CD4-positive, alpha-beta memory T cell (primary cell): ENCODE measurements at regions not wholly inside any gene's neighbourhood (a gene's known extent, or its start where the extent isn't known, plus 50 kb on each side); places are given as distances from the start of the nearest gene placed in this dataset.

Experiments
- CTCF ChIA-PET: fragments of 350-600 bp; sonication (Branson Sonifier 250); formaldehyde crosslinking; loops from one replicate; lab custom pipeline; 2021; ENCODE audit warnings: inconsistent platforms; ENCODE audit not compliant: partially characterized antibody; lab: Charles Lee
- POLR2A ChIA-PET: fragments of 350-600 bp; sonication (Branson Sonifier 250); formaldehyde crosslinking; loops from one replicate; lab custom pipeline; 2021; ENCODE audit not compliant: partially characterized antibody; lab: Charles Lee
- DNase-seq, 5 donors: peaks; one replicate each; pipeline versions ENCODE4 v3.0.0 to v3.0.0-alpha.2; 2020 to 2022; ENCODE audit warnings: mixed read lengths in 1 of 5
- H3K27ac ChIP-seq: one replicate; pipeline ENCODE4 v1.7.0; 2013; ENCODE audit warnings: low read depth, low read length
- H3K27me3 ChIP-seq: 2 replicates; pipeline ENCODE4 v1.7.0; 2013; ENCODE audit warnings: mild to moderate bottlenecking, low read length, moderate library complexity; ENCODE audit not compliant: insufficient read depth
- H3K36me3 ChIP-seq: 2 replicates; pipeline ENCODE4 v1.7.0; 2013; ENCODE audit warnings: mild to moderate bottlenecking, low read length, moderate library complexity; ENCODE audit not compliant: insufficient read depth
- H3K4me1 ChIP-seq: 2 replicates; pipeline ENCODE4 v1.7.0; 2013; ENCODE audit warnings: mild to moderate bottlenecking, low read length, moderate library complexity; ENCODE audit not compliant: insufficient read depth
- H3K4me3 ChIP-seq, 2 donors: one replicate each; pipeline ENCODE4 v1.7.0; 2013; ENCODE audit warnings: low read length in 2 of 2, mild to moderate bottlenecking in 1 of 2
- H3K9me3 ChIP-seq, 2 donors: one replicate each; pipeline ENCODE4 v1.7.0; 2013; ENCODE audit warnings: low read length in 2 of 2, control low read depth in 1 of 2; ENCODE audit not compliant: control insufficient read depth in 1 of 2
- H3K27ac Mint-ChIP-seq, 7 donors: one replicate each; pipeline ENCODE4 v1.8.0; 2020 to 2021; ENCODE audit warnings: mixed read lengths in 7 of 7, mild to moderate bottlenecking in 6 of 7, inconsistent platforms in 3 of 7, moderate library complexity in 3 of 7
- H3K27me3 Mint-ChIP-seq, 2 donors: one replicate each; pipeline ENCODE4 v1.8.0; 2020 to 2021; ENCODE audit warnings: mixed read lengths in 2 of 2
- H3K36me3 Mint-ChIP-seq, 2 donors: one replicate each; pipeline ENCODE4 v1.8.0; 2020 to 2021; ENCODE audit warnings: mixed read lengths in 2 of 2, inconsistent platforms in 1 of 2, mild to moderate bottlenecking in 1 of 2
- H3K4me1 Mint-ChIP-seq, 4 donors: one replicate each; pipeline ENCODE4 v1.8.0; 2020 to 2021; ENCODE audit warnings: mixed read lengths in 4 of 4, mild to moderate bottlenecking in 1 of 4
- H3K4me3 Mint-ChIP-seq, 8 donors: one replicate each; pipeline ENCODE4 v1.8.0; 2020 to 2021; ENCODE audit warnings: mixed read lengths in 8 of 8, mild to moderate bottlenecking in 7 of 8, moderate library complexity in 6 of 8, inconsistent platforms in 3 of 8
- H3K9me3 Mint-ChIP-seq, 8 donors: one replicate each; pipeline ENCODE4 v1.8.0; 2020 to 2021; ENCODE audit warnings: mixed read lengths in 8 of 8, mild to moderate bottlenecking in 5 of 8, inconsistent platforms in 3 of 8, moderate library complexity in 1 of 8
- intact Hi-C: fragments of 100-400 bp; cut with micrococcal nuclease; formaldehyde crosslinking; loops from one replicate; pipeline ENCODE4 v1.15.1; 2023

GRCh38 chr5:126363658-126364057, 59.6 kb upstream of the GRAMD2B start:
- Mint-ChIP-seq H3K27ac (peak overlapping the region in 1 of 7 donors; percentile 7), H3K4me3 (no peak overlapping the region), H3K9me3 (no peaks in the 10 kb centered on the region), H3K4me1 (no peaks in the 10 kb centered on the region), H3K27me3 (no peaks in the 10 kb centered on the region), H3K36me3 (no peaks in the 10 kb centered on the region)
- no peak overlapping the region for H3K4me3 ChIP-seq
- H3K9me3 ChIP-seq, result no peaks in the 10 kb centered on the region
- no peak for DNase-seq
- no peaks in the 10 kb centered on the region for H3K4me1 ChIP-seq
- POLR2A ChIA-PET, result no interaction called here
- intact Hi-C loops, result no loop called here
- H3K36me3 ChIP-seq, result no peaks in the 10 kb centered on the region
- H3K27ac ChIP-seq, result no peak overlapping the region
- no peaks in the 10 kb centered on the region for H3K27me3 ChIP-seq
- CTCF ChIA-PET, result interaction anchor here (1.0 to 1.2 kb wide), 2 partner anchors 10 to 138 kb away, joined by 3 read pairs; no protein-coding TSS in a partner anchor

GRCh38 chr5:126364206-126364902, 58.9 kb upstream of the GRAMD2B start:
- DNase-seq, result no peak
- no peaks in the 10 kb centered on the region for H3K27me3 Mint-ChIP-seq
- CTCF ChIA-PET, result interaction anchor here (1.0 to 1.2 kb wide), 2 partner anchors 11 to 137 kb away, joined by 3 read pairs; no protein-coding TSS in a partner anchor
- POLR2A ChIA-PET, result no interaction called here
- no peak overlapping the region for H3K4me3 Mint-ChIP-seq
- H3K9me3 Mint-ChIP-seq, result no peaks in the 10 kb centered on the region
- H3K4me1 ChIP-seq, result no peaks in the 10 kb centered on the region
- no peak overlapping the region for H3K4me3 ChIP-seq
- H3K9me3 ChIP-seq, result no peaks in the 10 kb centered on the region
- H3K36me3 ChIP-seq, result no peaks in the 10 kb centered on the region
- H3K27me3 ChIP-seq, result no peaks in the 10 kb centered on the region
- H3K27ac Mint-ChIP-seq, result no peak overlapping the region
- H3K27ac ChIP-seq, result no peak overlapping the region
- H3K4me1 Mint-ChIP-seq, result no peaks in the 10 kb centered on the region
- H3K36me3 Mint-ChIP-seq, result no peaks in the 10 kb centered on the region
- intact Hi-C loops, result no loop called here

GRCh38 chr5:126365446-126366198, 57.6 kb upstream of the GRAMD2B start:
- Mint-ChIP-seq H3K27me3 (no peaks in the 10 kb centered on the region), H3K9me3 (no peaks in the 10 kb centered on the region), H3K36me3 (no peaks in the 10 kb centered on the region), H3K4me1 (no peaks in the 10 kb centered on the region), H3K27ac (no peak overlapping the region), H3K4me3 (no peak overlapping the region)
- Histone ChIP-seq H3K9me3 (no peaks in the 10 kb centered on the region), H3K27me3 (no peaks in the 10 kb centered on the region), H3K36me3 (no peaks in the 10 kb centered on the region), H3K4me1 (no peaks in the 10 kb centered on the region), H3K27ac (no peak overlapping the region), H3K4me3 (no peak overlapping the region)
- CTCF ChIA-PET, result interaction anchor here (1.7 kb wide), 1 partner anchor 7 kb away, joined by 8 read pairs; no protein-coding TSS in a partner anchor
- intact Hi-C loops, result no loop called here
- POLR2A ChIA-PET, result no interaction called here
- no peak for DNase-seq

DNA sequence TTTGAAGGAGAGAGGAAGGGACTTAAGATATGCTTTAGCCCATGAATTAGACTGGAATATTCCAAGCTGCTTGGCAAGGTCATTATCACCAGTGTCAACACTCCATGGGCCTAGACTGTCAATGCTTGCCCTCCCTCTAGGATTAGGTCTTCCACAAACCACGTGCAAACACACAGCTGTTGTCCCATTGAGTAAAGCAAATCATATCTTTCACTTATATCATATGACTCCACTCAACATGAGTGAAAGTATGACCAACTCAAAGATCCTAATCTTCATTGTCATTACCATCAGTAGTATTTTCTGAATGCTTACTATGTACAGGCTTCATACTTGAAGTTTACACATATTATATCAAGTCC, 57.0 kb upstream of the GRAMD2B start:
- no peaks in the 10 kb centered on the region for H3K4me1 ChIP-seq
- no peak overlapping the region for H3K4me3 ChIP-seq
- Mint-ChIP-seq H3K4me3 (no peak overlapping the region), H3K36me3 (no peaks in the 10 kb centered on the region), H3K9me3 (no peaks in the 10 kb centered on the region), H3K27me3 (no peaks in the 10 kb centered on the region), H3K4me1 (no peaks in the 10 kb centered on the region), H3K27ac (no peak overlapping the region)
- CTCF ChIA-PET, result interaction anchor here (1.7 kb wide), 1 partner anchor 8 kb away, joined by 8 read pairs; no protein-coding TSS in a partner anchor
- H3K9me3 ChIP-seq, result no peaks in the 10 kb centered on the region
- no peak for DNase-seq
- POLR2A ChIA-PET, result no interaction called here
- H3K27ac ChIP-seq, result no peak overlapping the region
- no peaks in the 10 kb centered on the region for H3K27me3 ChIP-seq
- no peaks in the 10 kb centered on the region for H3K36me3 ChIP-seq
- intact Hi-C loops, result no loop called here

DNA sequence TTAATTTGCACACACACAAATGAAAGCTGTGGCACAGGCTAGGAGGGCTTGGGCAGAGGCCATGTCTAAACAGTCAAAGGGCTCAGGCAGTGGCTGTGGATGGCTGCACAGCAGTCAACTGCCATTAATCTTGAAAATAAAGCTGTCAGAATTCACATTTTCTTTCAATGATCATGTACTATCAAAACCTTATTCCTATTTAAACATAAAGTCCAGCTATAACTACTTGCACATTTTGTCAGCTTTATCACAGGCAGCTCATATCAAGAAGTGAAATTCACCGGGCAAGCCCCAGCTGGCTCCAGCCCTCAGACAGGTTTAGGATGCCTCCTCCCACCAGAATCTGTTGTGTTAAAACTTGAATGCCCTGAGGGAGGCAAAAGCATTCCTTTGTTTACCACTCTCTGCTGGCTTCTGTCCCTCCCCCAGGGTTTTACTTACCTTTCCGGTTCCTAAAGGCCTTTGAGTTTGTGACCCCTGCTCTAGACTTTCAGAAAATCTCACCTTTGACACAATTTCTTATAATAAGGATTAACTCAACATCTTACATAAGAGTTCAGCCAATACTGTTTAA, 54.9 kb upstream of the GRAMD2B start:
- ChIA-PET CTCF (interaction anchor here (1.1 to 1.8 kb wide), 2 partner anchors 17 to 132 kb away, joined by 3 to 5 read pairs; no protein-coding TSS in a partner anchor), POLR2A (no interaction called here)
- peak in 1 of 5 donors; percentile 31 for DNase-seq
- peaks cover 4% of the 10 kb centered on the region for H3K4me1 ChIP-seq
- no peaks in the 10 kb centered on the region for H3K36me3 Mint-ChIP-seq
- H3K27ac ChIP-seq, result no peak overlapping the region
- H3K27me3 Mint-ChIP-seq, result no peaks in the 10 kb centered on the region
- intact Hi-C loops, result no loop called here
- H3K36me3 ChIP-seq, result no peaks in the 10 kb centered on the region
- no peaks in the 10 kb centered on the region for H3K9me3 Mint-ChIP-seq
- H3K27me3 ChIP-seq, result no peaks in the 10 kb centered on the region
- no peak overlapping the region for H3K4me3 Mint-ChIP-seq
- H3K4me3 ChIP-seq, result no peak overlapping the region
- no peak overlapping the region for H3K27ac Mint-ChIP-seq
- H3K9me3 ChIP-seq, result no peaks in the 10 kb centered on the region
- peaks cover under 1 to 2% (median under 1%) of the 10 kb centered on the region in 4 donors for H3K4me1 Mint-ChIP-seq

GRCh38 chr5:126369083-126369482, 54.1 kb upstream of the GRAMD2B start:
- POLR2A ChIA-PET, result no interaction called here
- CTCF ChIA-PET, result interaction anchor here (1.0 to 1.8 kb wide), 3 partner anchors 13 to 131 kb away, joined by 3 to 5 read pairs (median 3); no protein-coding TSS in a partner anchor

More at GRCh38 chr5:126369083-126369482, 54.1 kb upstream of the GRAMD2B start:
- DNase-seq, result no peak
- Mint-ChIP-seq H3K36me3 (no peaks in the 10 kb centered on the region), H3K4me1 (peaks cover 8 to 9% (median 8%) of the 10 kb centered on the region in 4 donors), H3K27ac (no peak overlapping the region), H3K9me3 (no peaks in the 10 kb centered on the region), H3K4me3 (no peak overlapping the region), H3K27me3 (no peaks in the 10 kb centered on the region)
- H3K9me3 ChIP-seq, result no peaks in the 10 kb centered on the region
- H3K27ac ChIP-seq, result no peak overlapping the region
- H3K27me3 ChIP-seq, result no peaks in the 10 kb centered on the region
- peaks cover 12% of the 10 kb centered on the region for H3K4me1 ChIP-seq
- intact Hi-C loops, result no loop called here
- H3K36me3 ChIP-seq, result no peaks in the 10 kb centered on the region
- H3K4me3 ChIP-seq, result no peak overlapping the region
